ENCODE measurements at regions not wholly inside any gene's neighbourhood (a gene's known extent, or its start where the extent isn't known, plus 50 kb on each side); places are given as distances from the start of the nearest gene placed in this dataset.

- no peak for DNase-seq
Observed at GRCh38 chr11:70863993-70864392, 388.4 kb downstream of the SHANK2 start.

GRCh38 chr11:70865356-70865755 is 387.0 kb downstream of the SHANK2 start:
- DNase-seq, result no peak

- DNase-seq, result no peak
Observed at GRCh38 chr11:70866834-70867233, 385.5 kb downstream of the SHANK2 start.

- DNase-seq, result no peak
Observed at GRCh38 chr11:70867281-70868047, 384.9 kb downstream of the SHANK2 start.

- no peak for DNase-seq
Observed at GRCh38 chr11:70868341-70868885, 384.0 kb downstream of the SHANK2 start.

- DNase-seq, result no peak
Observed at GRCh38 chr11:70869054-70869453, 383.3 kb downstream of the SHANK2 start.

- DNase-seq, result no peak
Observed at GRCh38 chr11:70871881-70872280, 380.5 kb downstream of the SHANK2 start.

- no peak for DNase-seq
Observed at GRCh38 chr11:70872299-70872698, 380.1 kb downstream of the SHANK2 start.

GRCh38 chr11:70872955-70873735 is 379.2 kb downstream of the SHANK2 start:
- DNase-seq, result no peak

- DNase-seq, result no peak
Observed at GRCh38 chr11:70873736-70874412, 378.5 kb downstream of the SHANK2 start.

GRCh38 chr11:70876685-70877084 is 375.7 kb downstream of the SHANK2 start:
- no peak for DNase-seq

- DNase-seq, result no peak
Observed at GRCh38 chr11:70877151-70877550, 375.2 kb downstream of the SHANK2 start.

GRCh38 chr11:70878366-70878765 is 374.0 kb downstream of the SHANK2 start:
- DNase-seq, result no peak

GRCh38 chr11:70879601-70880285 is 372.6 kb downstream of the SHANK2 start:
- no peak for DNase-seq

- no peak for DNase-seq
Observed at GRCh38 chr11:70880416-70880815, 372.0 kb downstream of the SHANK2 start.

GRCh38 chr11:70881948-70882715 is 370.2 kb downstream of the SHANK2 start:
- DNase-seq, result no peak

GRCh38 chr11:70882716-70883085 is 369.7 kb downstream of the SHANK2 start:
- DNase-seq, result no peak

- no peak for DNase-seq
Observed at GRCh38 chr11:70883323-70883940, 368.9 kb downstream of the SHANK2 start.

- DNase-seq, result no peak
Observed at GRCh38 chr11:70883973-70884623, 368.3 kb downstream of the SHANK2 start.

GRCh38 chr11:70885281-70886231 is 366.8 kb downstream of the SHANK2 start:
- no peak for DNase-seq
